NCI-H1436 (cell line): ENCODE measurements at regions not wholly inside any gene's neighbourhood (a gene's known extent, or its start where the extent isn't known, plus 50 kb on each side); places are given as distances from the start of the nearest gene placed in this dataset.
A peak's percentile ranks its signal among the peaks of the same experiment; 100 is the strongest.
"Not testable (repeated sequence)": the region's sequence is repeated elsewhere in the genome, so short reads cannot be mapped to it uniquely, and the experiment has no call there.

Experiments used
- DNase-seq: peaks from one replicate; lab custom pipeline; 2025; lab: John Stamatoyannopoulos, UW

DNA sequence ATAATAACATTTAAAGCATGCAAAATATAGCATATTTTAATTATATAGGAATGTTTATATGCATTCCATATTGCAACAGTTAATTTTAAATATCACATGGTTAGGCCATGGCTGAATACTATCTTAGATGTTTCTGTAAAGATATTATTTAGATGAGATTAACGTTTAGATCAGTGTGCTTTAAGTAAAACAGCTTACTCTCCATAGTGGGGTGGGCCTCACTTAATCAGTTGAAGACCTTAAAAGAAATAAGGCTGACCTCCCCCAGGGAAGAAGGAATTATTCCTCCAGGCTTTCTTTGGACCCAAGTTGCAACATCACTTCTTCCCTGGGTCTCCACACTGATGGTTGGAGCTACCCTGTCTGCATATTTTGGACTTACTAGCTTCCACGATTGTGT lies 1246.5 kb downstream of the TYW1 start:
- DNase-seq: no peak

- DNase-seq: no peak
These were observed 1247.8 kb downstream of the TYW1 start for GRCh38 chr7:68244389-68244788.

GRCh38 chr7:68245688-68246087 lies 1249.1 kb downstream of the TYW1 start:
- no peak for DNase-seq

DNA sequence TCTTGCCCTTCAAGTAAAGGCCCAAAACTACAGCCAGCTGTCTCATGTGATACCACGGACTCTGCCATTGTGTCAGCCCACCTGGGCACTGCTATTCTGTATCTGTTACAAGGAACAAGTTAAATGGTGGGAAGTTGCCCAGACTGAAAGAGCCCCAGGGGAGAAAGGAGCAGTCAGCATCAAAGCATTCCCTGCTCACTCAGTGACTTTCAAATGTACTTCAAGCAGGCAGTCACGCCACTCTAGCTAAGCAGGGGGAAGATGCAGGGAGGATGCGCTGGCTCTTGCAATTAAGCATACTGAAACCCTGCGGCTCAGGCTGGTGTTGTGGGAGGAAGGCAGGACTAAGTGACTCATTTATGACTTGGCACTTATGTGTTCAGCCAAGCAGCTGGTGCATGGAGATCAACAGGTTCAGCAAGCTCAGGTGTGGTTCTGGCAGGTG lies 1249.6 kb downstream of the TYW1 start:
- peak; percentile 77 for DNase-seq

GRCh38 chr7:68247126-68247525 lies 1250.5 kb downstream of the TYW1 start:
- no peak for DNase-seq

- no peak for DNase-seq
These were observed 1250.9 kb downstream of the TYW1 start for GRCh38 chr7:68247571-68247970.

DNA sequence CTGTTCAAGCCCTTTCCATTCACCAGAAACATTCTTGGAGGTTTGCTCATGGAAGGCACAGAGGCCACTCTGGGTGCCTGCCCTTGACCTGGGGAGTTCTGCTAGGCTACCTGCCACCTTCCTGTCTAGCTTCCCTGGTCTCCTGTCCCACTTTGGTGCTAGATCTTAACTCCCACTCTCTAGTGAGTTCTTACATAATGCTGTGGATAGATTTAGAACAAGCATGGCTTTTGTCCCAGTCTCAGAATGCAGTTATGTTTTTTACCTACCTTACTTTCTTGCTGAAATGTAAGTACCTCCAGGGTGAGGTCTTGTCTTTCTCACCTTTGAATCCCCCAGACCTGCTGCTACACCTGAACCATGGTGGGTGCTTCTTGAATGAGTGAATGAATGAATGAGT lies 1252.3 kb downstream of the TYW1 start:
- no peak for DNase-seq

GRCh38 chr7:68249611-68250010 lies 1253.0 kb downstream of the TYW1 start:
- DNase-seq: no peak

DNA sequence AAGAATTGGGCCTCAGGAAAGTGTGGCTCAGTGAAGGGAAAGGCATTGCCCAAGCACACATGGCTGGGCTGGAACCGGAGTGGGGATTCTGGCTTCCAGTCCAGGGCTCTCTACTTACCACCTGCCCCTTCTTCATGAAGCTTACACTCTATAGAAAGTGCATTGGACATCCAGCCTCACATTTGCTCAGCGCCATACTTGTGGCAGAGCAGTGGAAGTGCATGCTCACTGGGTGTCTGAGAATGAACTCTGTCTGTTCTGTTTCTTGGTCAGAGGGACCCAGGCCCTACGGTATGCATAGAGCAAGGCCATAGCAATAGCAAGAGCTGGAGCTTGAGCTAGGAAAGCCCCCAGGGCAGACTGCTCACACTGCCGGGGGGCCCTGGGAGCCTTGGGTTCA lies 1253.5 kb downstream of the TYW1 start:
- no peak for DNase-seq

- DNase-seq: not testable (repeated sequence)
These were observed 1258.2 kb downstream of the TYW1 start for GRCh38 chr7:68254815-68255214.

- no peak for DNase-seq
These were observed 1259.7 kb downstream of the TYW1 start for GRCh38 chr7:68256295-68256694.

GRCh38 chr7:68258609-68259008 lies 1262.0 kb downstream of the TYW1 start:
- peak; percentile 35 for DNase-seq

GRCh38 chr7:68265258-68265657 lies 1268.6 kb downstream of the TYW1 start:
- DNase-seq: no peak

- no peak for DNase-seq
These were observed 1269.5 kb downstream of the TYW1 start for GRCh38 chr7:68266004-68266579.

DNA sequence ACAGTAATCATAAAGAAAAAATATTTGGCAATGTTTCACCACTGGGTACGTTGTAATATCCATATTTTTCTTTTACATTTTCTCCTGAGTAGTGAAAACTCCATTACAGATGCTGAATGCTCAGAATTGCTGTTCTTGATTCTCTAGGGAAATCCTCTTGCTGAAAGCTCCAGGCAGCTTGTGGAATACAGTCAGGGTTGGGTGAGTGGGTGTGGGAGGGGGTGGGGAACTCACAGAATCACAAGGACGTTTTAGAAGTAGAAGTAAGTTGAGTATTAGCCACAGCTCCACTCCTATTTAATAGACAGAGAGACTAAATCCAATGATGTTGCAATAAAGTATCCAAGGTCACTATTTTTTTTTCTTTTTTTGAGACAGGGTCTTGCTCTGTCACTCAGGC lies 1270.9 kb downstream of the TYW1 start:
- no peak for DNase-seq

DNA sequence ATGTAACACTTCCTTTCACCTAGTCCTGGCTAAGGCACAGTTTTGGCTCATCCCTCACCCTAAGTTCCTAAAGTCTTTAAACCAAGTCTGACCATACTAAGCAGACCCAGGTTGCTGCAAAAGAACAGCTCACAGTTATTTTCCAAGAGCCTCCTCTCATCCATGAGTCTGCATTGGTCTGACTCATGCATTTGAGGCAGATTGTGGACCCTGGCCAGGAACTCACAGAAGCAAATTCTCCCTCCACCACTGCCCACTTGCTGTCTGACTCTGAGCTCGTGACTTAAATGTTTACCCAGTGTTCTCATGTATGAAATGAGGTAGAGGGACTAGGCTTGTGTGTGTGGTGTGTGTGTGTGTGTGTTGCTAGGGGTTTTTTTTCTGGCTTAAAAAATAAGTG lies 1272.8 kb downstream of the TYW1 start:
- DNase-seq: no peak

DNA sequence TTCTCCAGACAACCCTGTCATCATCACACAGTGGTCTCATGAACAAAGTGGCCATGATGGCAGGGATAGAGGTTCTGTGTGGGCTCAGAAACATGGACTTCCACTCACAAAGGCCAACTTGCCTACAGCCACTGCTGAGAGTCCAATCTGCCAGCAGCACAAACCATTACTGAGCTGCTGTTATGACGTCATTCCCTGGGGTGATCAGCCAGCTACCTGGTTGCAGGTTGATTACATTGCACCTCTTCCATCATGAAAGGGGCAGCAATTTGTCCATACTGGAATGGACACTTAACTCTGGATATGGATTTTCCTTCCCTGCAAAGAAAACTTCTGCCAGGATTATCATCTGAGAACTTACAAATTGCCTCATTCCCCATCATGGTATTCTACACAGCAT lies 1275.9 kb downstream of the TYW1 start:
- DNase-seq: no peak

DNA sequence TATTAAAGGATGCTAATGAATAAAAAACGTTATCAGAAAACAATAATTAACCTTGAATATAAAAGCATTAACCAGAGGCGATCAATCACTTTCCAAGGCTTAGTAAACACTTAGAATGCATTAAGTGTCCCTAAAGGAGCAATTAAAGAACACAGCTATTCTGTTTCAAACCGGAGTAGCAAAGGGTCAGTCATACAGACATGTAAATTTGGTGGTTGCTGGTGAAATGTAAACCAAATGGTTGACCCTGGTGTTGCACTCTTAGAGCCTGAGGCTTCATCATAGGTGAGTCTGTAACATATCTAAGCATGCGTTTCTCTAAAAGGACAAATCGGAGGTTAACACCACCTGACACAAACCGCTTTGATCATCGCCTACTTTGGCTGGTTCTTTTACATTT lies 1280.1 kb downstream of the TYW1 start:
- DNase-seq: no peak

DNA sequence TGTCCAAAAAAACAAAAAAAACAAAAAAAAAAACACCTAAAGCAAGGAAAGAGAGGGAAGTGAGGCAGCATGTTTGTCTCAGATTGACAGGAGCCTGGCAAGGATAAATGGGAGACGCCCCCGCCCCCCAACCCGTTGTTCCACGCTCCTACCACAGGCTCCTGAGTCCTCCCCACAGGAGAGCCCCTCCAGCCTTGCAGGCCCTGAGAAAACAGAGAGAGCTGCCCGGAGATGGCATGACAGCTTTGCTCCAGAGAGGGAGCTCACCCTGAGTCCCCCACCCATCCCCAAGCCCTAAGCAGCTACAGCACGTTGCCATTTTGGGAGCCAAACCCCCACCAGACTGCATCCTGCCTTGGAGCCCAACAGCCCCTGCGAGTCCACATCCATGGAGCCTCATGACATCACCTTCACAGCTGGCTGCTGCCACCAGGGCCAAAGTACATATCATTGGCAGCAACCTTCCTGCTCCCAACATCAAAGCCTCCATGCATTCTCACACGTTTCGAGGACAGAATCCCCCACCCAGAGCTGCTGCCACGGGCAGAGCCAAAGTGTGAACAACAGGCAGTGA lies 1283.3 kb downstream of the TYW1 start:
- DNase-seq: no peak

GRCh38 chr7:68280931-68281330 lies 1284.3 kb downstream of the TYW1 start:
- DNase-seq: no peak

DNA sequence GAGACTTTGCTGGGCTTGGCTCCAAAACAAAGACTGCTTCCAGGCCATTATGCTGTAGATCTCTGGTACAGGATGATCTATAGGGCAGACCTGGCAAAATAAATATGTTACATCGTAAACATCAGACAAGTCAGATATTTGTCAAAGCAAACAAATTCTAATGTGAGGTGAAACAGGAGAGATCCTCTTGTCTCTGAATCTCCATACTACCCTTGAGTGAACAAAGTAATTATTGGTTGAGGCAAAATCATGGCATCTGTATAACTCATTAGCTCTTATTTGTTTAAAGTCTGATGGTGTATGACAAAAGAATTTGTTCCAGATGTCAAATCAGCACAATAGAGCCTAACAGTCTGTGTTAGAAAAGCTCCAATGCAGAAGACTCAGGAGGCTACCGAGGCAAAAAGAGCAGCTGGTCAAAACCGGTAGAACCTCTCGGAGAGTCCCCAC lies 1291.5 kb downstream of the TYW1 start:
- DNase-seq: no peak

DNA sequence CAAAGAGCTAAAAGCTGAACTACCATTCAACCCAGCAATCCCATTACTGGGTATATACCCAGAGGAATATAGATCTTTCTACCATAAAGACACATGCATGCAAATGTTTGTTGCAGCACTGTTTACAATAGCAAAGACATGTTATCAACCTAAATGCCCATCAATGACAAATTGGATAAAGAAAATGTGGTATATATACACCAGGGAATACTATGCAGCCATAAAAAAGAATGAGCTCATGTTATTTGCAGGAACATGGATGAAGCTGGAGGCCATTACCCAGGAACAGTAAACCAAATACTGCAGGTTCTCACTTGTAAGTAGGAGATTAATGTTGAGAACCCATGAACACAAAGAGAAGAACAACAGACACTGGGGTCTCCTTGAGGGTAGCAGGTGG lies 1295.1 kb downstream of the TYW1 start:
- no peak for DNase-seq

- DNase-seq: no peak
These were observed 1298.8 kb downstream of the TYW1 start for GRCh38 chr7:68295386-68295785.

DNA sequence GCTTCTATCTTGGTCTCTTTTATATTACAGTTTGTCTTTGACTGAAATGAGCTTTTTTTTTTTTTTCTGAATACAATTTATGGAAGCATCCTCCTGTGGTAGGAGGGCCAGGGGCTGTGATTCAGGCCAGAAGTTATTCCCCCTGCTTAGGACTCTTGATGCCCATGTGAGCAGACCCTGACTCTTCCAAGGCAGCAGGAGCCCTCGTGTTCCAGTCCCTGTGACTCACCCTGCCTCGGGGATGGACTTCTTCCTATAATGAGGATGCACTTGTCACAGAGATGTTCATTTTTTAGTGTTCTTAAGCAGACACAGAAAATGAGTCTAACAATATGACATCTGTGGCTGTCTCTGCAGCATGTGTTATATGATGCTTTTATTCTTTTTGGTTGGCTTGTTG lies 1293.7 kb upstream of the AUTS2 start:
- no peak for DNase-seq
